ENCODE measurements at regions not wholly inside any gene's neighbourhood (a gene's known extent, or its start where the extent isn't known, plus 50 kb on each side); places are given as distances from the start of the nearest gene placed in this dataset.

DNA sequence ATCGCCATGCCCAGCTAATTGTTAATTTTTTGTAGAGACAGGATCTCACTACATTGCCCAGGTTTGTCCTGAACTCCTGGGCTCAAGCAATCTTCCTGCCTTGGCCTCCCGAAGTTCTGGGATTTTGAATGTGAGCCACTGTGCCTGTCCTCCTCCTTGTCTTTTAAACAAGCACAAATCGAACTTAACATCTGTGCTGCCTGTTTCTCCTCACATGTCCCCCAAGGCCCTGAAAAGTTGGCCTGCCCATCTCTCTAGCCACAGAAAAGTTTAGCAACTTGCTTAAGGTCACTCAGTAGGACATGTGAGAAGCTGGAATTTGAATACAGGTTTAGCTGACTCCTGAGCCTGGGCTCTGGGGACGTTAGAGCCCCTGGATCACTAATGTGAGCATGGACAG, 115.7 kb upstream of the KCNG1 start:
- H3K4me3 ChIP-seq: no peak overlapping the region
- 70 to 82% (median 72%) methylated on average over 4 of the region's 4 CpGs for WGBS, 3 donors
- H3K27me3 ChIP-seq: no peaks in the 10 kb centered on the region
- no peaks in the 10 kb centered on the region for H3K9me3 ChIP-seq
- no peaks in the 10 kb centered on the region for H3K4me1 ChIP-seq (ENCODE audit: insufficient read depth)
- intact Hi-C loops (cut with DNase I): no loop called here
- no peak overlapping the region for H3K27ac ChIP-seq
- no peak for TF ChIP-seq CTCF (IDR thresholded peaks at IDR 0.05)
- TF ChIP-seq POLR2A (IDR thresholded peaks at IDR 0.05): no peak
- no peak for TF ChIP-seq EP300 (IDR thresholded peaks at IDR 0.05)
- H3K36me3 ChIP-seq: no peaks in the 10 kb centered on the region
- DNase-seq: no peak

GRCh38 chr20:51137461-51137860, 114.6 kb upstream of the KCNG1 start:
- no peak overlapping the region for H3K27ac ChIP-seq
- WGBS, 3 donors: 88 to 92% (median 89%) methylated on average over 3 of the region's 3 CpGs
- TF ChIP-seq CTCF (IDR thresholded peaks at IDR 0.05): no peak
- H3K9me3 ChIP-seq: no peaks in the 10 kb centered on the region
- intact Hi-C loops (cut with DNase I): no loop called here
- DNase-seq: no peak
- H3K36me3 ChIP-seq: no peaks in the 10 kb centered on the region
- H3K27me3 ChIP-seq: no peaks in the 10 kb centered on the region
- H3K4me1 ChIP-seq (ENCODE audit: insufficient read depth): no peaks in the 10 kb centered on the region
- no peak overlapping the region for H3K4me3 ChIP-seq

GRCh38 chr20:51135926-51136715, 113.2 kb upstream of the KCNG1 start:
- TF ChIP-seq CTCF (IDR thresholded peaks at IDR 0.05): no peak
- TF ChIP-seq EP300 (IDR thresholded peaks at IDR 0.05): no peak
- TF ChIP-seq POLR2A (IDR thresholded peaks at IDR 0.05): no peak
- 66 to 69% (median 68%) methylated on average over 7 of the region's 7 CpGs for WGBS, 3 donors
- H3K27ac ChIP-seq: no peak overlapping the region
- H3K4me1 ChIP-seq (ENCODE audit: insufficient read depth): no peaks in the 10 kb centered on the region
- no peaks in the 10 kb centered on the region for H3K27me3 ChIP-seq
- H3K36me3 ChIP-seq: no peaks in the 10 kb centered on the region
- intact Hi-C loops (cut with DNase I): no loop called here
- no peak for DNase-seq
- no peaks in the 10 kb centered on the region for H3K9me3 ChIP-seq
- H3K4me3 ChIP-seq: no peak overlapping the region

GRCh38 chr20:51134405-51134804, 111.5 kb upstream of the KCNG1 start:
- intact Hi-C loops (cut with DNase I): no loop called here
- no peak for DNase-seq
- 72 to 77% (median 72%) methylated on average over 6 of the region's 6 CpGs for WGBS, 3 donors
- TF ChIP-seq CTCF (IDR thresholded peaks at IDR 0.05): no peak
- no peak for TF ChIP-seq EP300 (IDR thresholded peaks at IDR 0.05)
- TF ChIP-seq POLR2A (IDR thresholded peaks at IDR 0.05): no peak
- Histone ChIP-seq H3K4me3 (no peak overlapping the region), H3K4me1 (ENCODE audit: insufficient read depth) (no peaks in the 10 kb centered on the region), H3K36me3 (no peaks in the 10 kb centered on the region), H3K27ac (no peak overlapping the region), H3K9me3 (no peaks in the 10 kb centered on the region), H3K27me3 (no peaks in the 10 kb centered on the region)
